MCF 10A (cell line): ENCODE measurements at regions not wholly inside any gene's neighbourhood (a gene's known extent, or its start where the extent isn't known, plus 50 kb on each side); places are given as distances from the start of the nearest gene placed in this dataset.

ENCODE experiments used
- BruUV-seq: library from RNA; stranded (reverse); fragments of 400-500 nt; replicated peaks from 2 replicates; lab custom pipeline; 2021; lab: Mats Ljungman, UMichigan
- CTCF ChIA-PET: fragments of 300-600 bp; sonication (Branson Sonifier 250); formaldehyde crosslinking; extraction: SDS; loops from one replicate; lab custom pipeline; 2021; ENCODE audit warnings: antibody characterized with exemption, inconsistent platforms; lab: Yijun Ruan, JAX
- POLR2A ChIA-PET: fragments of 300-600, 350-650 bp; sonication (Branson Sonifier 250); formaldehyde crosslinking; extraction: SDS; loops from one replicate; lab custom pipeline; 2020; ENCODE audit warnings: antibody characterized with exemption, inconsistent platforms; lab: Yijun Ruan, JAX
- DNase-seq: peaks from one replicate; pipeline ENCODE4 v3.0.0-alpha.2; 2018; ENCODE audit not compliant: unreplicated experiment
- H3K27ac Mint-ChIP-seq: one replicate; pipeline ENCODE4 v1.8.0; 2022; ENCODE audit warnings: mild to moderate bottlenecking, low read depth, mixed read lengths; ENCODE audit not compliant: unreplicated experiment
- H3K27me3 Mint-ChIP-seq: one replicate; pipeline ENCODE4 v1.8.0; 2022; ENCODE audit warnings: mixed read lengths; ENCODE audit not compliant: insufficient read depth, unreplicated experiment
- H3K36me3 Mint-ChIP-seq: one replicate; pipeline ENCODE4 v1.8.0; 2022; ENCODE audit warnings: mild to moderate bottlenecking, moderate library complexity, mixed read lengths; ENCODE audit not compliant: insufficient read depth, unreplicated experiment
- H3K4me1 Mint-ChIP-seq: one replicate; pipeline ENCODE4 v1.8.0; 2022; ENCODE audit warnings: mixed read lengths; ENCODE audit not compliant: insufficient read depth, unreplicated experiment
- H3K4me3 Mint-ChIP-seq: one replicate; pipeline ENCODE4 v1.8.0; 2022; ENCODE audit warnings: mild to moderate bottlenecking, moderate library complexity, mixed read lengths; ENCODE audit not compliant: unreplicated experiment
- H3K9me3 Mint-ChIP-seq: one replicate; pipeline ENCODE4 v1.8.0; 2022; ENCODE audit warnings: mixed read lengths; ENCODE audit not compliant: unreplicated experiment
- intact Hi-C: fragments of 100-400 bp; cut with micrococcal nuclease; formaldehyde crosslinking; loops from 2 replicates; pipeline ENCODE4 v1.14.1; 2022
- TF ChIP-seq, protein P1 (sequence below): fragments of 200-600 bp; IDR thresholded peaks from one replicate; pipeline ENCODE4 v1.8.0; 2022; ENCODE audit warnings: antibody characterized with exemption, mild to moderate bottlenecking; ENCODE audit not compliant: unreplicated experiment

DNA sequence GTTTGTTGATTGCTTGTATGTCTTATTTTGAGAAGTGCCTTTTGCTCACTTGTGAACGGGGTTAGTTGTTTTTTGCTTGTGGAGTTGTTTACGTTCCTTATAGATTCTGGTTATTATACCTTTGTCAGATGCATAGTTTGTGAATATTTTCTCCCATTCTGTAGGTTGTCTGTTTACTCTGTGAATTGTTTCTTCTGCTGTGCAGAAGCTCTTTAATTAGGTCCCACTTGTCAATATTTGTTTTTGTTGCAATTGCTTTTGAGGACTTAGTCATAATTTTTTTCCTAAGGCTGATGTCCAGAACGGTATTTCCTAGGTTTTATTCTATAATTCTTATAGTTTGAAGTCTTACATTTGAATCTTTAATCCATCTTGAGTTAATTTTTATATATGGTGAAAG, 285.3 kb upstream of the GADL1 start:
- POLR2A ChIA-PET: no interaction called here
- Mint-ChIP-seq H3K4me3 (no peak overlapping the region), H3K36me3 (no peaks in the 10 kb centered on the region), H3K4me1 (no peaks in the 10 kb centered on the region), H3K27me3 (no peaks in the 10 kb centered on the region), H3K27ac (no peak overlapping the region), H3K9me3 (no peaks in the 10 kb centered on the region)
- CTCF ChIA-PET: interaction anchor here (0.7 kb wide), 1 partner anchor 75 kb away, joined by 4 read pairs; no protein-coding TSS in a partner anchor
- intact Hi-C loops: no loop called here
- TF ChIP-seq, protein P1, sequence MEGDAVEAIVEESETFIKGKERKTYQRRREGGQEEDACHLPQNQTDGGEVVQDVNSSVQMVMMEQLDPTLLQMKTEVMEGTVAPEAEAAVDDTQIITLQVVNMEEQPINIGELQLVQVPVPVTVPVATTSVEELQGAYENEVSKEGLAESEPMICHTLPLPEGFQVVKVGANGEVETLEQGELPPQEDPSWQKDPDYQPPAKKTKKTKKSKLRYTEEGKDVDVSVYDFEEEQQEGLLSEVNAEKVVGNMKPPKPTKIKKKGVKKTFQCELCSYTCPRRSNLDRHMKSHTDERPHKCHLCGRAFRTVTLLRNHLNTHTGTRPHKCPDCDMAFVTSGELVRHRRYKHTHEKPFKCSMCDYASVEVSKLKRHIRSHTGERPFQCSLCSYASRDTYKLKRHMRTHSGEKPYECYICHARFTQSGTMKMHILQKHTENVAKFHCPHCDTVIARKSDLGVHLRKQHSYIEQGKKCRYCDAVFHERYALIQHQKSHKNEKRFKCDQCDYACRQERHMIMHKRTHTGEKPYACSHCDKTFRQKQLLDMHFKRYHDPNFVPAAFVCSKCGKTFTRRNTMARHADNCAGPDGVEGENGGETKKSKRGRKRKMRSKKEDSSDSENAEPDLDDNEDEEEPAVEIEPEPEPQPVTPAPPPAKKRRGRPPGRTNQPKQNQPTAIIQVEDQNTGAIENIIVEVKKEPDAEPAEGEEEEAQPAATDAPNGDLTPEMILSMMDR: no peak
- no TSS peak for BruUV-seq
- no peak for DNase-seq

DNA sequence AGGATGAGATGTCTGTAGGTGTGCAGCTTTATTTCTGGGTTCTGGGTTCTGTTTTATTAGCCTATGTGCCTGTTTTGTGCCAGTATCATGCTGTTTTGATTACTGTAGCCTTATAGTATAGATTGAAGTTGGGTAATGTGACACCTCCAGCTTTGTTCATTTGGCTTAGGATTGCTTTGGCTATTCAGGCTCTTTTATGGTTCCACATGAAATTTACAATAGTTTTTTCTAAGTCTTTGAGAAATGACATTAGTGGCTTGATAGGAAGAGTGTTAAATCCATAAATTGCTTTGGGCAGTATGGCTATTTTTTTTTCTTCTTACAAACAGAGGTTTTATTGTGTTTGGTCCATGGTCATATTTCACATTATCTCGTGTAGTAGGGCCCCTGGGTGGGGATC, 285.8 kb upstream of the GADL1 start:
- no peak for DNase-seq
- H3K4me3 Mint-ChIP-seq: no peak overlapping the region
- no peaks in the 10 kb centered on the region for H3K9me3 Mint-ChIP-seq
- CTCF ChIA-PET: interaction anchor here (0.7 kb wide), 1 partner anchor 76 kb away, joined by 4 read pairs; no protein-coding TSS in a partner anchor
- no peaks in the 10 kb centered on the region for H3K36me3 Mint-ChIP-seq
- no TSS peak for BruUV-seq
- TF ChIP-seq, protein P1: no peak
- intact Hi-C loops: no loop called here
- peaks cover 2% of the 10 kb centered on the region for H3K4me1 Mint-ChIP-seq
- H3K27ac Mint-ChIP-seq: no peak overlapping the region
- POLR2A ChIA-PET: no interaction called here
- no peaks in the 10 kb centered on the region for H3K27me3 Mint-ChIP-seq

DNA sequence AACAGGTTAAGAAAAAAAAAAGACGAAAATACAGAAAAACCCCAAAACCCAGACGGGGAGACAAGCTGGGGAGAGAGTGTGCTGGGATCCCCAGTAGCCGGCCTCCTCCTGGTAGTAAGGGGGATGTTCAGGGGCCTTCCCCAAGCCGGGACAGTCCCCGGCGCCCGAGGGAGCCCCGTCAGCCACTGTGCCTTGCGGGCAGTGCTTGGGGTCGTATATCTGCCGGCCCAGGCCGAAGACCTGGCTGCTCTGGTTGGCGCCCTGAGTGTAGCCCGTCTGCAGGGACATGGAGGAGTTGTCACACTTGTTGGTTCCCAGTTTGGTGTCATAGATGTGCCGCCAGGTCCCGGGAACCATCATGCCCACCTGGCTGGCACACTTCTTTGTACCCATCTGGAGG, 287.2 kb upstream of the GADL1 start:
- Mint-ChIP-seq H3K27ac (no peak overlapping the region), H3K4me1 (peaks cover 7% of the 10 kb centered on the region), H3K36me3 (no peaks in the 10 kb centered on the region), H3K4me3 (no peak overlapping the region), H3K27me3 (no peaks in the 10 kb centered on the region), H3K9me3 (no peaks in the 10 kb centered on the region)
- BruUV-seq: no TSS peak
- intact Hi-C loops: no loop called here
- DNase-seq: no peak
- POLR2A ChIA-PET: no interaction called here
- CTCF ChIA-PET: no interaction called here
- TF ChIP-seq, protein P1: no peak

DNA sequence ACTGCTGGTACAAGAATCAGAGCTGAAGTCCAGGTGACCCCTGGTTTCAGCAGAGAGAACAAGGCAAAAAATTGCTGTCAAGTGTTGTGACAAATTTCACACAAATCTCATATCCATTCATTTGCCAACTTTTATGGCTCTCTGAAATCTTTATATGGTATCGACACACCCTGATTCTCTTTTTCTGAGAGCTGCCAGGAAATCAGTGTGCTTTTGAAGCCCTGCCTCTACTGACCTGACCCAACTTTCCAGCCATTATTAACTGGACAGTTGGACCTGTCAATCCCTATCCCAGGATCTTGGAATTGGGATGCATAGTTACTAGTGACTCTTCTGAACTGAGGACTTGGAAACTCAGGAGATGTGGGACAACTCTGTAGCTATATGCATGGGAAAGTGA, 288.2 kb upstream of the GADL1 start:
- BruUV-seq: no TSS peak
- TF ChIP-seq, protein P1: no peak
- peaks cover 7% of the 10 kb centered on the region for H3K4me1 Mint-ChIP-seq
- no peak for DNase-seq
- H3K4me3 Mint-ChIP-seq: no peak overlapping the region
- CTCF ChIA-PET: no interaction called here
- no peaks in the 10 kb centered on the region for H3K27me3 Mint-ChIP-seq
- H3K9me3 Mint-ChIP-seq: no peaks in the 10 kb centered on the region
- intact Hi-C loops: no loop called here
- POLR2A ChIA-PET: interaction anchor here (0.7 kb wide), 1 partner anchor 9 kb away, joined by 3 read pairs; no protein-coding TSS in a partner anchor
- no peaks in the 10 kb centered on the region for H3K36me3 Mint-ChIP-seq
- no peak overlapping the region for H3K27ac Mint-ChIP-seq
